Upper lobe of left lung (tissue), 6 donors: ENCODE measurements at regions not wholly inside any gene's neighbourhood (a gene's known extent, or its start where the extent isn't known, plus 50 kb on each side); places are given as distances from the start of the nearest gene placed in this dataset.

ENCODE experiments used
- ATAC-seq, 2 donors: fragments of 200-7000 bp; cut with Tn5 transposase; one replicate each; pipeline ENCODE4 v1.9.1; 2022; ENCODE audit warnings: mild to moderate bottlenecking in 2 of 2, moderate library complexity in 2 of 2; ENCODE audit not compliant: low FRiP score in 2 of 2
- DNase-seq, 2 donors: peaks; one replicate each; pipeline ENCODE4 v3.0.0-alpha.2; 2019 to 2020
- H3K27ac ChIP-seq, 4 donors: fragments of 200-600 bp; sonication (generic); one replicate each; pipeline ENCODE4 v1.5.1; 2016 to 2019
- H3K27me3 ChIP-seq, 4 donors: fragments of 200-600 bp; sonication (generic); one replicate each; pipeline ENCODE4 v1.5.1; 2017 to 2019
- H3K36me3 ChIP-seq, 4 donors: fragments of 200-600 bp; sonication (generic); one replicate each; pipeline ENCODE4 v1.5.1; 2016 to 2019
- H3K4me1 ChIP-seq, 4 donors: fragments of 200-600 bp; sonication (generic); one replicate each; pipeline ENCODE4 v1.5.1; 2018 to 2019
- H3K4me3 ChIP-seq, 4 donors: fragments of 200-600 bp; sonication (generic); one replicate each; pipeline ENCODE4 v1.5.1; 2017 to 2019; ENCODE audit warnings: mild to moderate bottlenecking in 2 of 4, moderate library complexity in 1 of 4
- H3K9me3 ChIP-seq, 4 donors: fragments of 200-600 bp; sonication (generic); one replicate each; pipeline ENCODE4 v1.5.1; 2018 to 2019
- CTCF ChIP-seq, 6 experiments: fragments of 450-650 bp in 4 of 6; fragments of 200-600 bp in 2 of 6; sonication (generic) in 2 of 6; IDR thresholded peaks; one replicate each; pipeline ENCODE4 v1.5.1; 2016 to 2019; ENCODE audit warnings: antibody characterized with exemption in 6 of 6
- EP300 ChIP-seq, 4 donors: sonication (generic); formaldehyde crosslinking; IDR thresholded peaks; one replicate each; pipeline ENCODE4 v1.5.1; 2017; ENCODE audit warnings: antibody characterized with exemption in 4 of 4, control low read depth in 2 of 4
- POLR2A ChIP-seq, 4 donors: fragments of 450-650 bp; IDR thresholded peaks; one replicate each; pipeline ENCODE4 v1.5.1; 2016 to 2017; ENCODE audit warnings: antibody characterized with exemption in 4 of 4, mild to moderate bottlenecking in 2 of 4
- POLR2AphosphoS5 ChIP-seq, 2 donors: sonication (generic); formaldehyde crosslinking; IDR thresholded peaks; one replicate each; pipeline ENCODE4 v1.5.1; 2017; ENCODE audit warnings: antibody characterized with exemption in 2 of 2
- WGBS, 2 donors: methylation state at CpG; one replicate each; pipeline ENCODE4 v1.1.5; 2017 to 2018; 5-methylcytosine and 5-hydroxymethylcytosine counted together
- donor health status: DM: no; HTN: no; CAD: no; lungs with moderate emphysema.
- donor health status: DM: no; HTN: yes; CAD: no; lungs with severe emphysema.

GRCh38 chr7:119748251-119748860, 524.6 kb upstream of the KCND2 start:
- Histone ChIP-seq H3K4me3 (no peak overlapping the region), H3K27me3 (no peaks in the 10 kb centered on the region), H3K4me1 (no peaks in the 10 kb centered on the region), H3K27ac (no peak overlapping the region), H3K9me3 (no peaks in the 10 kb centered on the region), H3K36me3 (no peaks in the 10 kb centered on the region)
- no peak for ATAC-seq
- DNase-seq: no peak
- 23 to 53% methylated on average over 1 of the region's 1 CpG for WGBS, 2 donors
- no peak for TF ChIP-seq CTCF (IDR thresholded peaks at IDR 0.05)
- TF ChIP-seq POLR2AphosphoS5 (IDR thresholded peaks at IDR 0.05): no peak
- TF ChIP-seq POLR2A (IDR thresholded peaks at IDR 0.05): no peak
- no peak for TF ChIP-seq EP300 (IDR thresholded peaks at IDR 0.05)

- DNase-seq: no peak
- Histone ChIP-seq H3K9me3 (no peaks in the 10 kb centered on the region), H3K4me3 (no peak overlapping the region), H3K27me3 (no peaks in the 10 kb centered on the region), H3K27ac (no peak overlapping the region), H3K36me3 (no peaks in the 10 kb centered on the region), H3K4me1 (no peaks in the 10 kb centered on the region)
- no peak for ATAC-seq
- 46 to 60% methylated on average over 2 of the region's 2 CpGs for WGBS, 2 donors
- TF ChIP-seq POLR2A (IDR thresholded peaks at IDR 0.05) (no peak), EP300 (IDR thresholded peaks at IDR 0.05) (no peak), CTCF (IDR thresholded peaks at IDR 0.05) (no peak), POLR2AphosphoS5 (IDR thresholded peaks at IDR 0.05) (no peak)
These were observed 524.0 kb upstream of the KCND2 start for GRCh38 chr7:119748991-119749390.

DNA sequence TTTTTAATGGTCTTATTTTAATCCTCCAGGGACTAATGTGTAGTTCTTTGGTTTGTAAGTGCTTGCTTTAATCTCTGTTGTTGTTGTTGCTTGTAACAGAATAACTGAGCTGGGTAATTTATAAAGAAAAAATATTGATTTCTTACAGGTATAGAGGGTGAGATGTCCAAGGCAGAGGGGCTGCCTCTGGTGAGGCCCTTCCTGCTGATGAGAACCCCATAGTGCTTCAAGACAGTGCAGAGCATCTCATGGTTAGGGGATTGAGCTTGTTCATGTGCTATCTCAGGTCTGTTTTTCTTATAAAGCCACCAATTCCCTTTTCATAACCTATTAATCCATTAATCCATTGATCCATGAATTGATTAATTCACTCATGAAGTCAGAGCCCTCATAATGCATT, 516.3 kb upstream of the KCND2 start:
- Histone ChIP-seq H3K27me3 (no peaks in the 10 kb centered on the region), H3K4me3 (no peak overlapping the region), H3K9me3 (no peaks in the 10 kb centered on the region), H3K4me1 (no peaks in the 10 kb centered on the region), H3K36me3 (no peaks in the 10 kb centered on the region), H3K27ac (no peak overlapping the region)
- no peak for DNase-seq
- TF ChIP-seq CTCF (IDR thresholded peaks at IDR 0.05) (no peak), EP300 (IDR thresholded peaks at IDR 0.05) (no peak), POLR2A (IDR thresholded peaks at IDR 0.05) (no peak), POLR2AphosphoS5 (IDR thresholded peaks at IDR 0.05) (no peak)
- no peak for ATAC-seq

GRCh38 chr7:119758254-119758653, 514.7 kb upstream of the KCND2 start:
- no peak for DNase-seq
- no peak overlapping the region for H3K4me3 ChIP-seq
- TF ChIP-seq CTCF (IDR thresholded peaks at IDR 0.05) (no peak), POLR2AphosphoS5 (IDR thresholded peaks at IDR 0.05) (no peak), EP300 (IDR thresholded peaks at IDR 0.05) (no peak), POLR2A (IDR thresholded peaks at IDR 0.05) (no peak)
- no peak overlapping the region for H3K27ac ChIP-seq
- H3K4me1 ChIP-seq: no peaks in the 10 kb centered on the region
- H3K9me3 ChIP-seq: no peaks in the 10 kb centered on the region
- H3K36me3 ChIP-seq: no peaks in the 10 kb centered on the region
- ATAC-seq: no peak
- H3K27me3 ChIP-seq: no peaks in the 10 kb centered on the region

DNA sequence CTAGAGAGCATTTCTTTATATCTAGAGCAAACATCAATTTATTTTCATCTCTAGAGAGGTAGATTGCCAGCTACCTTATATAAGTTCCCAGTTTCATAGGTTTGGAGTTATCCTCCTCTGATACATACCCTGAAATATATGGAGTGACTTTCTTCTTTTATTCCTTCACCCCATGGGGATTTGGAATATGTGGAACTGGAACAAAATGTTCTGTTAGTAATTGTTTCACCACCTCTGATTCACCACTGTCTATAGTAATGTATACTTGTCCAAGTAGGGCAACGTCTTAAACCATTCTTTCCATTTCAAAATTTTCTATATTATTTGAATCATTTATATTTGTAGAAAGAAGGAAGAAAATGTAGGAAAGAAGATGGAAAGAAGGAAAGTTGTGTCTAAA, 511.2 kb upstream of the KCND2 start:
- no peak overlapping the region for H3K4me3 ChIP-seq
- DNase-seq (no peak), ATAC-seq (no peak)
- no peaks in the 10 kb centered on the region for H3K4me1 ChIP-seq
- no peaks in the 10 kb centered on the region for H3K27me3 ChIP-seq
- no peaks in the 10 kb centered on the region for H3K9me3 ChIP-seq
- H3K27ac ChIP-seq: no peak overlapping the region
- H3K36me3 ChIP-seq: no peaks in the 10 kb centered on the region
- TF ChIP-seq POLR2AphosphoS5 (IDR thresholded peaks at IDR 0.05) (no peak), POLR2A (IDR thresholded peaks at IDR 0.05) (no peak), EP300 (IDR thresholded peaks at IDR 0.05) (no peak), CTCF (IDR thresholded peaks at IDR 0.05) (no peak)
- 67 to 83% methylated on average over 1 of the region's 1 CpG for WGBS, 2 donors
